Liver (tissue), 8 donors: ENCODE measurements at regions not wholly inside any gene's neighbourhood (a gene's known extent, or its start where the extent isn't known, plus 50 kb on each side); places are given as distances from the start of the nearest gene placed in this dataset.

ENCODE experiments used
- DNase-seq: peaks from one replicate; pipeline ENCODE4 v3.0.0-alpha.2; 2017; ENCODE audit warnings: low spot score
- H3K27ac ChIP-seq, 2 donors: one replicate each; pipeline ENCODE4 v1.7.0; 2013; ENCODE audit warnings: inconsistent platforms in 2 of 2, low read length in 2 of 2, control low read depth in 1 of 2, low read depth in 1 of 2, mild to moderate bottlenecking in 1 of 2
- H3K27me3 ChIP-seq, 4 donors: one replicate each; pipeline versions ENCODE4 v1.6.1 to v1.7.0; 2013; ENCODE audit warnings: low read length in 3 of 4, inconsistent platforms in 1 of 4, mild to moderate bottlenecking in 1 of 4, moderate library complexity in 1 of 4; ENCODE audit not compliant: control insufficient read depth in 4 of 4, insufficient read depth in 4 of 4
- H3K36me3 ChIP-seq, 4 donors: one replicate each; pipeline versions ENCODE4 v1.6.1 to v1.7.0; 2013; ENCODE audit warnings: low read length in 3 of 4, mild to moderate bottlenecking in 3 of 4, low read depth in 1 of 4, moderate library complexity in 1 of 4; ENCODE audit not compliant: control insufficient read depth in 4 of 4, insufficient read depth in 3 of 4
- H3K4me1 ChIP-seq, 4 donors: one replicate each; pipeline versions ENCODE4 v1.6.1 to v1.7.0; 2013; ENCODE audit warnings: low read length in 3 of 4, mild to moderate bottlenecking in 3 of 4, moderate library complexity in 1 of 4; ENCODE audit not compliant: control insufficient read depth in 4 of 4, insufficient read depth in 4 of 4
- H3K4me3 ChIP-seq, 3 donors: one replicate each; pipeline versions ENCODE4 v1.6.1 to v1.7.0; 2013; ENCODE audit warnings: low read length in 3 of 3, control low read depth in 1 of 3, low read depth in 1 of 3, mild to moderate bottlenecking in 1 of 3
- H3K9ac ChIP-seq, 2 donors: one replicate each; pipeline ENCODE4 v1.7.0; 2013; ENCODE audit warnings: low read length in 2 of 2, mild to moderate bottlenecking in 2 of 2, moderate library complexity in 2 of 2, control low read depth in 1 of 2, low read depth in 1 of 2
- H3K9me3 ChIP-seq, 4 donors: one replicate each; pipeline versions ENCODE4 v1.6.1 to v1.7.0; 2013; ENCODE audit warnings: low read length in 3 of 4; ENCODE audit not compliant: control insufficient read depth in 4 of 4
- ATF3 ChIP-seq: IDR thresholded peaks from 2 replicates; pipeline ENCODE4 v1.6.1; 2016; ENCODE audit warnings: antibody characterized with exemption
- CTCF ChIP-seq: fragments of 150-350 bp; IDR thresholded peaks from 2 replicates; pipeline ENCODE4 v1.5.1; 2017; ENCODE audit warnings: improper control_type of control experiment, low read depth, low read length; ENCODE audit not compliant: missing input control
- EGR1 ChIP-seq, 2 donors: IDR thresholded peaks; 2 replicates each; pipeline ENCODE4 v1.6.1; 2016 to 2018; ENCODE audit warnings: antibody characterized with exemption in 2 of 2, low read depth in 2 of 2
- FOXA1 ChIP-seq: IDR thresholded peaks from 2 replicates; pipeline ENCODE4 v1.6.1; 2016; ENCODE audit warnings: antibody characterized with exemption
- FOXA2 ChIP-seq: IDR thresholded peaks from 2 replicates; pipeline ENCODE4 v1.6.1; 2016; ENCODE audit warnings: antibody characterized with exemption
- GABPA ChIP-seq, 2 donors: IDR thresholded peaks in 1 of 2; conservative IDR thresholded peaks in 1 of 2; 2 replicates each; pipeline ENCODE4 v1.6.1; 2016; ENCODE audit warnings: antibody characterized with exemption in 2 of 2, mild to moderate bottlenecking in 1 of 2, moderate library complexity in 1 of 2
- HNF4A ChIP-seq, 2 donors: conservative IDR thresholded peaks; 2 replicates each; pipeline ENCODE4 v1.6.1; 2016; ENCODE audit warnings: antibody characterized with exemption in 2 of 2, mild to moderate bottlenecking in 2 of 2
- HNF4G ChIP-seq: IDR thresholded peaks from 2 replicates; pipeline ENCODE4 v1.6.1; 2016; ENCODE audit warnings: antibody characterized with exemption
- JUND ChIP-seq, 2 donors: IDR thresholded peaks; 2 replicates each; pipeline ENCODE4 v1.6.1; 2016; ENCODE audit warnings: antibody characterized with exemption in 2 of 2
- NR2F2 ChIP-seq: IDR thresholded peaks from 2 replicates; pipeline ENCODE4 v1.6.1; 2016; ENCODE audit warnings: antibody characterized with exemption
- RAD21 ChIP-seq, 2 donors: IDR thresholded peaks; 2 replicates each; pipeline ENCODE4 v1.6.1; 2016; ENCODE audit warnings: antibody characterized with exemption in 2 of 2, mild to moderate bottlenecking in 2 of 2
- RXRA ChIP-seq, 2 donors: IDR thresholded peaks; 2 replicates each; pipeline ENCODE4 v1.6.1; 2017 to 2018; ENCODE audit warnings: antibody characterized with exemption in 2 of 2, mild to moderate bottlenecking in 1 of 2
- SP1 ChIP-seq: IDR thresholded peaks from 2 replicates; pipeline ENCODE4 v1.6.1; 2018; ENCODE audit warnings: antibody characterized with exemption, mild to moderate bottlenecking
- TAF1 ChIP-seq: conservative IDR thresholded peaks from 2 replicates; pipeline ENCODE4 v1.6.1; 2016; ENCODE audit warnings: antibody characterized with exemption, mild to moderate bottlenecking
- YY1 ChIP-seq: IDR thresholded peaks from 2 replicates; pipeline ENCODE4 v1.6.1; 2016; ENCODE audit warnings: antibody characterized with exemption, mild to moderate bottlenecking
- WGBS: extraction: QIAGEN DNeasy Blood & Tissue Kit; methylation state at CpG from one replicate; pipeline ENCODE4 v1.1.7; 2013; 5-methylcytosine and 5-hydroxymethylcytosine counted together
- TF ChIP-seq, protein P1 (sequence below): IDR thresholded peaks from 2 replicates; pipeline ENCODE4 v1.6.1; 2016; ENCODE audit warnings: antibody characterized with exemption, mild to moderate bottlenecking
- TF ChIP-seq, protein P2 (sequence below): IDR thresholded peaks from 2 replicates; pipeline ENCODE4 v1.6.1; 2016; ENCODE audit warnings: antibody characterized with exemption
- TF ChIP-seq, protein P3 (sequence below): IDR thresholded peaks from 2 replicates; pipeline ENCODE4 v1.6.1; 2016; ENCODE audit warnings: antibody characterized with exemption
- donor health status: healthy.
- donor health status: healthy.
- donor health status: healthy.
- donor health status: healthy.
- donor health status: healthy.

- Histone ChIP-seq H3K4me1 (no peaks in the 10 kb centered on the region), H3K36me3 (no peaks in the 10 kb centered on the region), H3K9me3 (no peaks in the 10 kb centered on the region), H3K9ac (no peak overlapping the region), H3K4me3 (no peak overlapping the region), H3K27me3 (no peaks in the 10 kb centered on the region), H3K27ac (no peak overlapping the region)
- 89% methylated on average over 3 of the region's 3 CpGs for WGBS
- no peak for DNase-seq
- TF ChIP-seq HNF4A (conservative IDR thresholded peaks at IDR 0.05), result no peak
- no peak for TF ChIP-seq GABPA (IDR thresholded peaks at IDR 0.05 in 1 of 2, conservative IDR thresholded peaks at IDR 0.05 in 1 of 2)
- no peak for TF ChIP-seq SP1
- no peak for TF ChIP-seq TAF1
- TF ChIP-seq EGR1 (IDR thresholded peaks at IDR 0.05; ENCODE audit: low read depth in 2 of 2), result no peak
- TF ChIP-seq NR2F2, result no peak
- no peak for TF ChIP-seq HNF4G
- no peak for TF ChIP-seq CTCF
- TF ChIP-seq, protein P1, sequence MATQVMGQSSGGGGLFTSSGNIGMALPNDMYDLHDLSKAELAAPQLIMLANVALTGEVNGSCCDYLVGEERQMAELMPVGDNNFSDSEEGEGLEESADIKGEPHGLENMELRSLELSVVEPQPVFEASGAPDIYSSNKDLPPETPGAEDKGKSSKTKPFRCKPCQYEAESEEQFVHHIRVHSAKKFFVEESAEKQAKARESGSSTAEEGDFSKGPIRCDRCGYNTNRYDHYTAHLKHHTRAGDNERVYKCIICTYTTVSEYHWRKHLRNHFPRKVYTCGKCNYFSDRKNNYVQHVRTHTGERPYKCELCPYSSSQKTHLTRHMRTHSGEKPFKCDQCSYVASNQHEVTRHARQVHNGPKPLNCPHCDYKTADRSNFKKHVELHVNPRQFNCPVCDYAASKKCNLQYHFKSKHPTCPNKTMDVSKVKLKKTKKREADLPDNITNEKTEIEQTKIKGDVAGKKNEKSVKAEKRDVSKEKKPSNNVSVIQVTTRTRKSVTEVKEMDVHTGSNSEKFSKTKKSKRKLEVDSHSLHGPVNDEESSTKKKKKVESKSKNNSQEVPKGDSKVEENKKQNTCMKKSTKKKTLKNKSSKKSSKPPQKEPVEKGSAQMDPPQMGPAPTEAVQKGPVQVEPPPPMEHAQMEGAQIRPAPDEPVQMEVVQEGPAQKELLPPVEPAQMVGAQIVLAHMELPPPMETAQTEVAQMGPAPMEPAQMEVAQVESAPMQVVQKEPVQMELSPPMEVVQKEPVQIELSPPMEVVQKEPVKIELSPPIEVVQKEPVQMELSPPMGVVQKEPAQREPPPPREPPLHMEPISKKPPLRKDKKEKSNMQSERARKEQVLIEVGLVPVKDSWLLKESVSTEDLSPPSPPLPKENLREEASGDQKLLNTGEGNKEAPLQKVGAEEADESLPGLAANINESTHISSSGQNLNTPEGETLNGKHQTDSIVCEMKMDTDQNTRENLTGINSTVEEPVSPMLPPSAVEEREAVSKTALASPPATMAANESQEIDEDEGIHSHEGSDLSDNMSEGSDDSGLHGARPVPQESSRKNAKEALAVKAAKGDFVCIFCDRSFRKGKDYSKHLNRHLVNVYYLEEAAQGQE, result no peak
- TF ChIP-seq FOXA1, result no peak
- TF ChIP-seq, protein P2, sequence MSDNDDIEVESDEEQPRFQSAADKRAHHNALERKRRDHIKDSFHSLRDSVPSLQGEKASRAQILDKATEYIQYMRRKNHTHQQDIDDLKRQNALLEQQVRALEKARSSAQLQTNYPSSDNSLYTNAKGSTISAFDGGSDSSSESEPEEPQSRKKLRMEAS, result no peak
- no peak for TF ChIP-seq JUND (IDR thresholded peaks at IDR 0.05)
- TF ChIP-seq RXRA (IDR thresholded peaks at IDR 0.05), result no peak
- no peak for TF ChIP-seq YY1
- no peak for TF ChIP-seq FOXA2
- TF ChIP-seq RAD21 (IDR thresholded peaks at IDR 0.05), result no peak
- TF ChIP-seq, protein P3, sequence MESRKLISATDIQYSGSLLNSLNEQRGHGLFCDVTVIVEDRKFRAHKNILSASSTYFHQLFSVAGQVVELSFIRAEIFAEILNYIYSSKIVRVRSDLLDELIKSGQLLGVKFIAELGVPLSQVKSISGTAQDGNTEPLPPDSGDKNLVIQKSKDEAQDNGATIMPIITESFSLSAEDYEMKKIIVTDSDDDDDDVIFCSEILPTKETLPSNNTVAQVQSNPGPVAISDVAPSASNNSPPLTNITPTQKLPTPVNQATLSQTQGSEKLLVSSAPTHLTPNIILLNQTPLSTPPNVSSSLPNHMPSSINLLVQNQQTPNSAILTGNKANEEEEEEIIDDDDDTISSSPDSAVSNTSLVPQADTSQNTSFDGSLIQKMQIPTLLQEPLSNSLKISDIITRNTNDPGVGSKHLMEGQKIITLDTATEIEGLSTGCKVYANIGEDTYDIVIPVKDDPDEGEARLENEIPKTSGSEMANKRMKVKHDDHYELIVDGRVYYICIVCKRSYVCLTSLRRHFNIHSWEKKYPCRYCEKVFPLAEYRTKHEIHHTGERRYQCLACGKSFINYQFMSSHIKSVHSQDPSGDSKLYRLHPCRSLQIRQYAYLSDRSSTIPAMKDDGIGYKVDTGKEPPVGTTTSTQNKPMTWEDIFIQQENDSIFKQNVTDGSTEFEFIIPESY, result no peak
- no peak for TF ChIP-seq ATF3
Measured at GRCh38 chr15:77844798-77845446, 212.2 kb upstream of the LINGO1 start.
